ENCODE measurements at regions not wholly inside any gene's neighbourhood (a gene's known extent, or its start where the extent isn't known, plus 50 kb on each side); places are given as distances from the start of the nearest gene placed in this dataset.

GRCh38 chr5:35488055-35488454 is 129.6 kb upstream of the SPEF2 start:
- Histone ChIP-seq H3K27me3 (ENCODE audit: control insufficient read depth, insufficient read depth, low read length) (no peaks in the 10 kb centered on the region), H2AK5ac (ENCODE audit: low read depth, low read length) (no peak overlapping the region), H4K91ac (ENCODE audit: insufficient read depth, low read depth, low read length) (no peak overlapping the region), H2AFZ (replicated peaks; ENCODE audit: low read length, poor library complexity) (no peak overlapping the region), H4K20me1 (ENCODE audit: insufficient read depth, low read length) (no peaks in the 10 kb centered on the region), H3K18ac (ENCODE audit: low read depth, low read length) (no peak overlapping the region), H3K27ac (ENCODE audit: insufficient read depth, low read length) (no peak overlapping the region), H3K9ac (ENCODE audit: low read depth, low read length) (no peak overlapping the region), H3K56ac (ENCODE audit: extremely low read depth, insufficient read depth, low read length) (no peak overlapping the region), H4K5ac (ENCODE audit: low read depth, low read length) (no peak overlapping the region), H3K36me3 (ENCODE audit: control insufficient read depth, insufficient read depth, low read length) (no peaks in the 10 kb centered on the region), H3K4me1 (ENCODE audit: control insufficient read depth, insufficient read depth, low read length) (no peaks in the 10 kb centered on the region), H3K4me3 (ENCODE audit: insufficient read depth, low read depth, low read length) (no peak overlapping the region), H3K9me1 (ENCODE audit: insufficient read depth, low read length) (no peaks in the 10 kb centered on the region), H2AK9ac (replicated peaks; ENCODE audit: low read depth, low read length, poor library complexity) (no peak overlapping the region), H3K9me3 (ENCODE audit: control insufficient read depth, insufficient read depth, low read length) (no peaks in the 10 kb centered on the region), H4K8ac (ENCODE audit: low read depth in 2 of 2, low read length in 2 of 2) (no peak overlapping the region), H3K4ac (ENCODE audit: low read depth, low read length) (no peak overlapping the region), H3K23ac (ENCODE audit: low read depth, low read length) (no peak overlapping the region), H2BK5ac (ENCODE audit: low read depth, low read length, poor library complexity, severe bottlenecking) (no peak overlapping the region), H2BK15ac (ENCODE audit: low read depth, low read length) (no peak overlapping the region), H3K79me1 (ENCODE audit: low read depth in 1 of 2, low read length in 2 of 2) (no peaks in the 10 kb centered on the region), H3K4me2 (ENCODE audit: low read depth, low read length) (no peak overlapping the region), H2BK20ac (ENCODE audit: low read depth, low read length) (no peak overlapping the region), H2BK120ac (ENCODE audit: low read depth, low read length) (no peak overlapping the region), H3K14ac (replicated peaks; ENCODE audit: low read depth, low read length) (no peak overlapping the region)
- no peak for ATAC-seq (ENCODE audit: low read depth)
- no CpG with 5 or more reads among the region's 1 CpG for WGBS, 2 experiments (ENCODE audit: extremely low coverage in 2 of 2, insufficient read length in 1 of 2)
- BruUV-seq (replicated peaks), result no TSS peak
- CTCF ChIA-PET, result no interaction called here
- no peak for TF ChIP-seq MAFK (IDR thresholded peaks at IDR 0.05; ENCODE audit: low read depth, low read length)
- no peak for TF ChIP-seq ELK1 (IDR thresholded peaks at IDR 0.05; ENCODE audit: borderline replicate concordance, low read depth, low read length)
- no peak for DNase-seq
- dilution Hi-C loops (cut with HindIII; ENCODE audit: low sequenced_read_pairs, unreplicated experiment) (no loop called here), intact Hi-C loops (cut with micrococcal nuclease) (no loop called here), in situ Hi-C loops (cut with MboI; ENCODE audit: low sequenced_read_pairs) (no loop called here)
- POLR2A ChIA-PET (ENCODE audit: unreplicated experiment), result no interaction called here

All from IMR-90 (cell line).